IMR-90 (cell line): ENCODE measurements at regions not wholly inside any gene's neighbourhood (a gene's known extent, or its start where the extent isn't known, plus 50 kb on each side); places are given as distances from the start of the nearest gene placed in this dataset.

Experiments
- ATAC-seq: fragments of 200-7000 bp; cut with Tn5 transposase; 2 replicates; pipeline ENCODE4 v1.9.1; 2020; ENCODE audit warnings: low read depth, mild to moderate bottlenecking, moderate library complexity
- BruUV-seq: library from RNA; stranded (reverse); fragments of 400-500 nt; replicated peaks from 2 replicates; lab custom pipeline; 2021; lab: Mats Ljungman, UMichigan
- CTCF ChIA-PET: fragments of 300-600 bp; formaldehyde crosslinking; extraction: SDS; loops from one replicate; lab custom pipeline; 2021; ENCODE audit warnings: antibody characterized with exemption; lab: Yijun Ruan, JAX
- POLR2A ChIA-PET: fragments of 300-600 bp; sonication (Branson Sonifier 250); formaldehyde crosslinking; loops from one replicate; lab custom pipeline; 2022; ENCODE audit warnings: antibody characterized with exemption; ENCODE audit not compliant: unreplicated experiment; lab: Charles Lee
- DNase-seq: peaks from one replicate; pipeline ENCODE4 v3.0.0; 2013
- H2AFZ ChIP-seq: replicated peaks from 2 replicates; pipeline ENCODE3; 2013; ENCODE audit warnings: low read length, mild to moderate bottlenecking; ENCODE audit not compliant: poor library complexity
- H2AK5ac ChIP-seq: 2 replicates; pipeline ENCODE4 v1.6.1; 2013; ENCODE audit warnings: low read depth, low read length, inconsistent platforms
- H2AK9ac ChIP-seq: replicated peaks from 2 replicates; pipeline ENCODE3; 2013; ENCODE audit warnings: mild to moderate bottlenecking, low read depth, low read length, moderate library complexity; ENCODE audit not compliant: poor library complexity
- H2BK120ac ChIP-seq: 2 replicates; pipeline ENCODE4 v1.6.1; 2013; ENCODE audit warnings: low read depth, low read length, inconsistent platforms
- H2BK15ac ChIP-seq: 3 replicates; pipeline ENCODE4 v1.6.1; 2013; ENCODE audit warnings: low read depth, low read length, inconsistent platforms
- H2BK20ac ChIP-seq: 2 replicates; pipeline ENCODE4 v1.6.1; 2013; ENCODE audit warnings: low read depth, mild to moderate bottlenecking, inconsistent platforms, low read length, moderate library complexity
- H2BK5ac ChIP-seq: 2 replicates; pipeline ENCODE4 v1.6.1; 2013; ENCODE audit warnings: mild to moderate bottlenecking, low read depth, low read length, inconsistent platforms; ENCODE audit not compliant: poor library complexity, severe bottlenecking
- H3K14ac ChIP-seq: replicated peaks from 2 replicates; pipeline ENCODE4 v1.6.1; 2013; ENCODE audit warnings: low read depth, low read length, inconsistent platforms
- H3K18ac ChIP-seq: 2 replicates; pipeline ENCODE4 v1.6.1; 2013; ENCODE audit warnings: low read depth, low read length, control low read depth
- H3K23ac ChIP-seq: 2 replicates; pipeline ENCODE4 v1.6.1; 2013; ENCODE audit warnings: low read depth, low read length, inconsistent platforms
- H3K27ac ChIP-seq: 2 replicates; pipeline ENCODE4 v1.5.1; 2013; ENCODE audit warnings: mild to moderate bottlenecking, control low read depth, low read length; ENCODE audit not compliant: insufficient read depth
- H3K27me3 ChIP-seq: 2 replicates; pipeline ENCODE4 v1.6.1; 2013; ENCODE audit warnings: low read length; ENCODE audit not compliant: control insufficient read depth, insufficient read depth
- H3K36me3 ChIP-seq: 2 replicates; pipeline ENCODE4 v1.6.1; 2013; ENCODE audit warnings: low read length, mixed read lengths; ENCODE audit not compliant: control insufficient read depth, insufficient read depth
- H3K4ac ChIP-seq: 2 replicates; pipeline ENCODE4 v1.6.1; 2013; ENCODE audit warnings: low read depth, low read length, inconsistent platforms
- H3K4me1 ChIP-seq: 2 replicates; pipeline ENCODE4 v1.6.1; 2013; ENCODE audit warnings: low read length, mixed read lengths; ENCODE audit not compliant: control insufficient read depth, insufficient read depth
- H3K4me2 ChIP-seq: 2 replicates; pipeline ENCODE4 v1.6.1; 2013; ENCODE audit warnings: low read depth, mild to moderate bottlenecking, control low read depth, low read length, moderate library complexity
- H3K4me3 ChIP-seq: 2 replicates; pipeline ENCODE4 v1.5.1; 2013; ENCODE audit warnings: low read depth, mild to moderate bottlenecking, control low read depth, low read length, moderate library complexity; ENCODE audit not compliant: insufficient read depth
- H3K56ac ChIP-seq: 2 replicates; pipeline ENCODE4 v1.6.1; 2013; ENCODE audit warnings: low read length, inconsistent platforms; ENCODE audit not compliant: insufficient read depth; ENCODE audit errors: extremely low read depth
- H3K79me1 ChIP-seq, 2 experiments: 2 replicates each; pipeline ENCODE4 v1.6.1; 2013; ENCODE audit warnings: low read length in 2 of 2, inconsistent platforms in 1 of 2, low read depth in 1 of 2
- H3K9ac ChIP-seq: 2 replicates; pipeline ENCODE4 v1.6.1; 2013; ENCODE audit warnings: low read depth, low read length, control low read depth
- H3K9me1 ChIP-seq: 2 replicates; pipeline ENCODE4 v1.6.1; 2013; ENCODE audit warnings: low read length, inconsistent platforms; ENCODE audit not compliant: insufficient read depth
- H3K9me3 ChIP-seq: 2 replicates; pipeline ENCODE4 v1.6.1; 2013; ENCODE audit warnings: low read length; ENCODE audit not compliant: control insufficient read depth, insufficient read depth
- H4K20me1 ChIP-seq: 2 replicates; pipeline ENCODE4 v1.6.1; 2013; ENCODE audit warnings: low read length, inconsistent platforms; ENCODE audit not compliant: insufficient read depth
- H4K5ac ChIP-seq: 2 replicates; pipeline ENCODE4 v1.6.1; 2013; ENCODE audit warnings: mild to moderate bottlenecking, low read depth, low read length, control low read depth
- H4K8ac ChIP-seq, 2 experiments: 2 replicates each; pipeline ENCODE4 v1.6.1; 2013; ENCODE audit warnings: low read depth in 2 of 2, low read length in 2 of 2, control low read depth in 1 of 2, inconsistent platforms in 1 of 2
- H4K91ac ChIP-seq: 2 replicates; pipeline ENCODE4 v1.6.1; 2013; ENCODE audit warnings: low read depth, low read length, inconsistent platforms; ENCODE audit not compliant: insufficient read depth
- CEBPB ChIP-seq: IDR thresholded peaks from 2 replicates; pipeline ENCODE4 v1.6.1; 2012; ENCODE audit warnings: low read depth, low read length, improper control_type of control experiment
- CHD1 ChIP-seq: IDR thresholded peaks from 2 replicates; pipeline ENCODE4 v1.6.1; 2012; ENCODE audit warnings: low read depth, low read length, improper control_type of control experiment
- CTCF ChIP-seq: conservative IDR thresholded peaks from 2 replicates; pipeline ENCODE4 v1.5.1; 2012; ENCODE audit warnings: mild to moderate bottlenecking, low read depth, low read length, improper control_type of control experiment
- ELK1 ChIP-seq: fragments of 150-350 bp; IDR thresholded peaks from 2 replicates; pipeline ENCODE4 v1.6.1; 2016; ENCODE audit warnings: low read depth, mild to moderate bottlenecking, low read length, moderate library complexity, borderline replicate concordance
- FOS ChIP-seq: fragments of 150-350 bp; IDR thresholded peaks from 2 replicates; pipeline ENCODE4 v1.6.1; 2016; ENCODE audit warnings: low read depth, low read length
- NFE2L2 ChIP-seq: fragments of 150-350 bp; IDR thresholded peaks from 2 replicates; pipeline ENCODE4 v1.6.1; 2016; ENCODE audit warnings: low read depth, mild to moderate bottlenecking, low read length
- POLR2A ChIP-seq: IDR thresholded peaks from 2 replicates; pipeline ENCODE4 v1.6.1; 2012; ENCODE audit warnings: mild to moderate bottlenecking, low read depth, low read length
- RAD21 ChIP-seq: IDR thresholded peaks from 2 replicates; pipeline ENCODE4 v1.6.1; 2012; ENCODE audit warnings: low read length, improper control_type of control experiment
- RCOR1 ChIP-seq: IDR thresholded peaks from 2 replicates; pipeline ENCODE4 v1.6.1; 2012; ENCODE audit warnings: mild to moderate bottlenecking, low read length, improper control_type of control experiment; ENCODE audit not compliant: insufficient replicate concordance
- RFX5 ChIP-seq: IDR thresholded peaks from 2 replicates; pipeline ENCODE4 v1.8.0; 2012; ENCODE audit warnings: low read depth, mild to moderate bottlenecking, low read length, moderate library complexity
- SMC3 ChIP-seq: fragments of 150-350 bp; IDR thresholded peaks from 2 replicates; pipeline ENCODE4 v1.6.1; 2016; ENCODE audit warnings: low read depth, mild to moderate bottlenecking, antibody characterized with exemption, low read length, moderate library complexity
- USF2 ChIP-seq: fragments of 150-350 bp; IDR thresholded peaks from 2 replicates; pipeline ENCODE4 v1.6.1; 2017; ENCODE audit warnings: mild to moderate bottlenecking, antibody characterized with exemption, low read length, low read depth
- WGBS, 2 experiments: methylation state at CpG; one replicate each; pipeline versions ENCODE4 v1.1.5 to v1.1.7; 2013; ENCODE audit warnings: missing lambda C conversion rate in 2 of 2; ENCODE audit not compliant: insufficient read length in 1 of 2; ENCODE audit errors: extremely low coverage in 2 of 2; 5-methylcytosine and 5-hydroxymethylcytosine counted together
- dilution Hi-C: fragments of 300-500 bp; cut with HindIII; formaldehyde crosslinking; loops from one replicate; pipeline ENCODE4 v1.14.3; 2018; ENCODE audit warnings: low sequenced_read_pairs; ENCODE audit not compliant: unreplicated experiment
- in situ Hi-C: fragments of 300-500 bp; cut with MboI; formaldehyde crosslinking; loops from 3 replicates; pipeline ENCODE4 v1.14.3; 2019; ENCODE audit warnings: low sequenced_read_pairs, inconsistent platforms, mixed read lengths
- intact Hi-C: fragments of 100-400 bp; cut with micrococcal nuclease; formaldehyde crosslinking; loops from 2 replicates; pipeline ENCODE4 v1.10.0; 2022

- intact Hi-C loops (no loop called here), dilution Hi-C loops (no loop called here), in situ Hi-C loops (no loop called here)
- Histone ChIP-seq H2BK15ac (no peak overlapping the region), H4K8ac (no peak overlapping the region), H2BK20ac (no peak overlapping the region), H3K9me1 (no peaks in the 10 kb centered on the region), H3K9me3 (no peaks in the 10 kb centered on the region), H2BK120ac (no peak overlapping the region), H3K4ac (no peak overlapping the region), H3K4me1 (no peaks in the 10 kb centered on the region; the same call in 1 of the 2 replicates), H4K5ac (no peak overlapping the region), H3K4me3 (no peak overlapping the region), H3K4me2 (no peak overlapping the region), H4K20me1 (no peaks in the 10 kb centered on the region), H3K36me3 (no peaks in the 10 kb centered on the region), H3K18ac (no peak overlapping the region), H3K27me3 (no peaks in the 10 kb centered on the region), H2BK5ac (no peak overlapping the region), H3K9ac (no peak overlapping the region), H3K14ac (no peak overlapping the region), H3K56ac (no peak overlapping the region), H3K27ac (no peak overlapping the region), H2AFZ (no peak overlapping the region), H2AK5ac (no peak overlapping the region), H3K23ac (no peak overlapping the region), H2AK9ac (no peak overlapping the region), H3K79me1 (peaks cover 29 to 43% of the 10 kb centered on the region in 2 experiments), H4K91ac (no peak overlapping the region)
- no peak for DNase-seq
- BruUV-seq: no TSS peak
- 100% methylated on average over 1 of the region's 6 CpGs; no CpG with 5 or more reads in 1 of the 2 experiments for WGBS, 2 experiments
- ATAC-seq: no peak
- ChIA-PET CTCF (no interaction called here), POLR2A (no interaction called here)
- no peak for TF ChIP-seq NFE2L2
- no peak for TF ChIP-seq FOS
- no peak for TF ChIP-seq CTCF
- TF ChIP-seq USF2: no peak
- no peak for TF ChIP-seq RCOR1
- no peak for TF ChIP-seq SMC3
- TF ChIP-seq RAD21: no peak
- no peak for TF ChIP-seq CEBPB
- TF ChIP-seq CHD1: no peak
- TF ChIP-seq RFX5: no peak
- TF ChIP-seq POLR2A: no peak
- TF ChIP-seq ELK1: no peak
These were observed 318.0 kb downstream of the SOX9 start for GRCh38 chr17:72438783-72439182.
